PC-9 (cell line): ENCODE measurements at regions not wholly inside any gene's neighbourhood (a gene's known extent, or its start where the extent isn't known, plus 50 kb on each side); places are given as distances from the start of the nearest gene placed in this dataset.

ENCODE experiments used
- BruUV-seq: library from RNA; stranded (reverse); fragments of 400-500 nt; replicated peaks from 2 replicates; lab custom pipeline; 2021; lab: Mats Ljungman, UMichigan
- CTCF ChIA-PET: fragments of 300-600 bp; sonication (Branson Sonifier 250); formaldehyde crosslinking; loops from one replicate; lab custom pipeline; 2022; ENCODE audit warnings: antibody characterized with exemption; lab: Charles Lee
- POLR2A ChIA-PET: fragments of 300-600 bp; sonication (Branson Sonifier 250); formaldehyde crosslinking; loops from one replicate; lab custom pipeline; 2022; ENCODE audit warnings: antibody characterized with exemption; ENCODE audit not compliant: unreplicated experiment; lab: Charles Lee
- DNase-seq, 2 experiments: peaks; one replicate each; pipeline versions ENCODE4 v3.0.0 to v3.0.0-alpha.2; 2015 to 2022; ENCODE audit warnings: mixed read lengths in 1 of 2
- H2AFZ ChIP-seq: fragments of 200-600 bp; sonication (generic); 2 replicates; pipeline ENCODE4 v1.8.1; 2017; ENCODE audit warnings: antibody characterized with exemption
- H3F3A ChIP-seq: fragments of 200-600 bp; sonication (generic); 2 replicates; pipeline ENCODE4 v1.8.1; 2017; ENCODE audit warnings: antibody characterized with exemption, mild to moderate bottlenecking, low read depth; ENCODE audit not compliant: insufficient read depth
- H3K27ac ChIP-seq: fragments of 200-600 bp; sonication (generic); 2 replicates; pipeline ENCODE4 v1.6.1; 2016; ENCODE audit warnings: mixed run types
- H3K27me3 ChIP-seq: fragments of 200-600 bp; sonication (generic); 2 replicates; pipeline ENCODE4 v1.6.1; 2016; ENCODE audit warnings: low read depth, mixed run types; ENCODE audit not compliant: insufficient read depth
- H3K36me3 ChIP-seq: fragments of 200-600 bp; sonication (generic); 2 replicates; pipeline ENCODE4 v1.6.1; 2016; ENCODE audit warnings: low read depth, mixed run types
- H3K4me1 ChIP-seq: fragments of 200-600 bp; sonication (generic); replicated peaks from 2 replicates; pipeline ENCODE4 v1.6.1; 2016; ENCODE audit warnings: mixed run types; ENCODE audit not compliant: insufficient read depth
- H3K4me2 ChIP-seq: fragments of 200-600 bp; sonication (generic); 2 replicates; pipeline ENCODE4 v1.6.1; 2017; ENCODE audit warnings: mixed run types
- H3K4me3 ChIP-seq: fragments of 200-600 bp; sonication (generic); 2 replicates; pipeline ENCODE4 v1.6.1; 2016; ENCODE audit warnings: mixed run types
- H3K79me2 ChIP-seq: fragments of 200-600 bp; sonication (generic); 2 replicates; pipeline ENCODE4 v1.6.1; 2017; ENCODE audit warnings: low read depth, mixed run types
- H3K9me2 ChIP-seq: fragments of 200-600 bp; sonication (generic); 2 replicates; pipeline ENCODE4 v1.8.1; 2017; ENCODE audit warnings: mild to moderate bottlenecking; ENCODE audit not compliant: insufficient read depth
- H3K9me3 ChIP-seq: fragments of 200-600 bp; sonication (generic); 2 replicates; pipeline ENCODE4 v1.8.1; 2016; ENCODE audit warnings: low read depth; ENCODE audit not compliant: insufficient read depth
- H4K20me1 ChIP-seq: fragments of 200-600 bp; sonication (generic); 2 replicates; pipeline ENCODE4 v1.8.1; 2017; ENCODE audit not compliant: insufficient read depth
- CTCF ChIP-seq: fragments of 200-600 bp; sonication (generic); conservative IDR thresholded peaks from 2 replicates; pipeline ENCODE4 v1.6.1; 2017; ENCODE audit warnings: mixed run types, antibody characterized with exemption, mild to moderate bottlenecking, moderate library complexity
- EZH2 ChIP-seq: fragments of 200-600 bp; sonication (generic); IDR thresholded peaks from 2 replicates; pipeline ENCODE4 v1.8.0; 2017; ENCODE audit warnings: antibody characterized with exemption, low read depth
- intact Hi-C: fragments of 100-400 bp; cut with micrococcal nuclease; formaldehyde crosslinking; loops from one replicate; pipeline ENCODE4 v1.10.0; 2022; ENCODE audit not compliant: unreplicated experiment

- TF ChIP-seq EZH2 (no peak), CTCF (no peak)
- Histone ChIP-seq H3K9me3 (no peaks in the 10 kb centered on the region), H4K20me1 (no peaks in the 10 kb centered on the region), H3F3A (no peaks in the 10 kb centered on the region), H3K4me2 (no peak overlapping the region), H3K4me3 (no peak overlapping the region), H3K9me2 (no peaks in the 10 kb centered on the region), H3K27me3 (no peaks in the 10 kb centered on the region), H3K79me2 (no peaks in the 10 kb centered on the region), H3K4me1 (no peaks in the 10 kb centered on the region), H3K36me3 (no peaks in the 10 kb centered on the region), H3K27ac (no peak overlapping the region), H2AFZ (no peak overlapping the region)
- intact Hi-C loops, result no loop called here
- ChIA-PET CTCF (no interaction called here), POLR2A (no interaction called here)
- no TSS peak for BruUV-seq
- no peak for DNase-seq
Measured at GRCh38 chr13:106259928-106260327, 275.5 kb downstream of the EFNB2 start.

DNA sequence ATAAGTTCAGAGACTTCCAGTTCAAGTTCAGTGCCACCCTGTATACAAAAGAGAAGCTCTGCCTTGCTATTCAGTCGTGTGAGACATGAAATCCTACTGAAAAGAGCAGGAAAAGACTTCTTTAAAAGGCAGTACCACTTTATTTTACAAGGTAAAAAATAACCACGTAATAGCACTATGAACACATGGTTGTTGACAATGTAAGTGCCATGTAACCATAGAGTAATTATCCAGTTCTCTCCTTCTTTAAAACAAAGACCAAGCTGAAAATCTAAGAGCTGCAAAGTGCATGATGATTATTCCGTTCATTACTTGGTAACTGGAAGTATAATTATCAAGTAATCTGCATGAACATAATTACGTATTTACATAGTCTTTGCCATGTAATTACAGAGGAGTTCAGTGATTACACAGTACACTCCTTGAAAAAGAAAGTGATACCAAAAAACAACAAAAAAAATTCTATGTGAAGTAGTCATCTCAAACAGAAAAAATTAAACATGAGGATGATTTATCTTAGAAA is 288.7 kb downstream of the EFNB2 start:
- Histone ChIP-seq H3K36me3 (no peaks in the 10 kb centered on the region), H3K4me3 (no peak overlapping the region), H3K4me1 (no peaks in the 10 kb centered on the region), H3K27me3 (no peaks in the 10 kb centered on the region), H4K20me1 (no peaks in the 10 kb centered on the region), H2AFZ (no peak overlapping the region), H3K9me2 (0 out of 2 replicates have a peak, but pooled peaks cover 3% of the 10 kb centered on the region), H3K9me3 (no peaks in the 10 kb centered on the region; the same call in 1 of the 2 replicates), H3K4me2 (no peak overlapping the region), H3F3A (no peaks in the 10 kb centered on the region), H3K27ac (no peak overlapping the region), H3K79me2 (no peaks in the 10 kb centered on the region)
- intact Hi-C loops, result no loop called here
- BruUV-seq, result no TSS peak
- CTCF ChIA-PET, result no interaction called here
- DNase-seq, result no peak
- TF ChIP-seq EZH2 (no peak), CTCF (no peak)
- POLR2A ChIA-PET, result no interaction called here

DNA sequence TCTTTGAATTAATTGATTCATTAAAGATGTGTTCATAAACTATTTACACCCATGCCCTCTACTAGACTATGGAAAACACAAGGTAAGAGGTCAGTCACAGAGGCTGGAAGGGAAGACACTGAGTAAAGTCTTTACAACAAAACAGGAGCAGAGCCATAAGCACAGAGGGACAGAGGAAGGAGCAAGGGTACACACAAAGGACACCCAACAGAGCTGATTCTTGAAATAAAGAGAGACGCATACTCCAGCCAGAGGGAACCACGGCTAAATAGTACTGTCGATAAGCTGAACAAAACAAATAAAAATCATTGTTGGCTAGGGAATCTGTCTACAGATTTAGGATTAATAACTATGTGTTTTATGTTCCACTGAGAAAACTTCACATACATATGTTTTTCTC is 289.2 kb downstream of the EFNB2 start:
- ChIA-PET CTCF (no interaction called here), POLR2A (no interaction called here)
- no peaks in the 10 kb centered on the region for H3K79me2 ChIP-seq
- no peaks in the 10 kb centered on the region; the same call in 1 of the 2 replicates for H3K9me3 ChIP-seq
- no peaks in the 10 kb centered on the region for H3K4me1 ChIP-seq
- no peak overlapping the region for H3K4me3 ChIP-seq
- no peak overlapping the region for H3K27ac ChIP-seq
- BruUV-seq, result no TSS peak
- TF ChIP-seq EZH2 (no peak), CTCF (no peak)
- no peaks in the 10 kb centered on the region for H3K36me3 ChIP-seq
- intact Hi-C loops, result no loop called here
- H4K20me1 ChIP-seq, result no peaks in the 10 kb centered on the region
- H3K9me2 ChIP-seq, result 0 out of 2 replicates have a peak, but pooled peaks cover 3% of the 10 kb centered on the region
- H3K27me3 ChIP-seq, result no peaks in the 10 kb centered on the region
- DNase-seq, result no peak
- no peak overlapping the region for H2AFZ ChIP-seq
- no peak overlapping the region for H3K4me2 ChIP-seq
- H3F3A ChIP-seq, result no peaks in the 10 kb centered on the region
